Endothelial cell of umbilical vein (primary cell): ENCODE measurements at regions not wholly inside any gene's neighbourhood (a gene's known extent, or its start where the extent isn't known, plus 50 kb on each side); places are given as distances from the start of the nearest gene placed in this dataset.

ENCODE experiments used
- BruUV-seq: library from RNA; stranded (reverse); fragments of 400-500 nt; replicated peaks from 2 replicates; lab custom pipeline; 2021; lab: Mats Ljungman, UMichigan
- CTCF ChIA-PET: fragments of 300-600, 350-600 bp; sonication (Branson Sonifier 250); formaldehyde crosslinking; loops from one replicate; lab custom pipeline; 2021; ENCODE audit warnings: antibody characterized with exemption, inconsistent platforms; lab: Charles Lee
- POLR2A ChIA-PET: fragments of 300-600, 350-600 bp; sonication (Branson Sonifier 250); formaldehyde crosslinking; loops from one replicate; lab custom pipeline; 2021; ENCODE audit warnings: antibody characterized with exemption, inconsistent platforms; lab: Charles Lee
- DNase-seq: peaks from one replicate; pipeline ENCODE4 v3.0.0-alpha.2; 2011; ENCODE audit warnings: low read depth, low spot score
- FAIRE-seq: peaks from 2 replicates; lab custom pipeline; 2011; peaks lifted over from hg19 to GRCh38; lab: Jason Lieb, UNC
- H2AFZ ChIP-seq: 2 replicates; pipeline ENCODE4 v1.6.0; 2012; ENCODE audit warnings: low read depth, low read length, control low read depth, inconsistent platforms
- H3K27ac ChIP-seq: 2 replicates; pipeline ENCODE4 v1.5.1; 2011; ENCODE audit warnings: low read depth, mild to moderate bottlenecking, control low read depth, low read length, moderate library complexity; ENCODE audit not compliant: insufficient read depth
- H3K27me3 ChIP-seq, 2 experiments: 2 replicates each; pipeline versions ENCODE4 v1.6.0 to v1.6.1; 2011; ENCODE audit warnings: low read length in 2 of 2, mixed read lengths in 1 of 2; ENCODE audit not compliant: control insufficient read depth in 2 of 2, insufficient read depth in 2 of 2
- H3K36me3 ChIP-seq, 2 experiments: 2 replicates in 1 of 2; 3 replicates in 1 of 2; pipeline ENCODE4 v1.5.1; 2011; ENCODE audit warnings: low read length in 2 of 2, mild to moderate bottlenecking in 1 of 2, moderate library complexity in 1 of 2; ENCODE audit not compliant: control insufficient read depth in 2 of 2, insufficient read depth in 2 of 2; ENCODE audit errors: extremely low read depth in 1 of 2
- H3K4me1 ChIP-seq: 3 replicates; pipeline ENCODE4 v1.5.1; 2011; ENCODE audit warnings: mild to moderate bottlenecking, low read length; ENCODE audit not compliant: control insufficient read depth, insufficient read depth; ENCODE audit errors: extremely low read depth
- H3K4me2 ChIP-seq: 2 replicates; pipeline ENCODE4 v1.6.1; 2011; ENCODE audit warnings: low read length, control low read depth, mixed read lengths; ENCODE audit not compliant: insufficient read depth
- H3K4me3 ChIP-seq, 3 experiments: fragments of 200-600 bp in 1 of 3; sonication (generic), shearing (Covaris generic) in 1 of 3; replicated peaks in 1 of 3; 2 replicates each; pipeline ENCODE4 v1.5.1; 2011 to 2016; ENCODE audit warnings: control low read depth in 3 of 3, low read length in 3 of 3, mild to moderate bottlenecking in 2 of 3, inconsistent platforms in 1 of 3, low read depth in 1 of 3, moderate library complexity in 1 of 3; ENCODE audit not compliant: insufficient read depth in 1 of 3
- H3K79me2 ChIP-seq: 2 replicates; pipeline ENCODE4 v1.6.0; 2012; ENCODE audit warnings: low read length, inconsistent platforms; ENCODE audit not compliant: control insufficient read depth, insufficient read depth
- H3K9ac ChIP-seq: replicated peaks from 2 replicates; pipeline ENCODE3; 2011; ENCODE audit warnings: low read length, control low read depth; ENCODE audit not compliant: insufficient read depth; ENCODE audit errors: extremely low read depth
- H3K9me1 ChIP-seq: replicated peaks from 3 replicates; pipeline ENCODE4 v1.6.0; 2011; ENCODE audit warnings: mild to moderate bottlenecking, low read length; ENCODE audit not compliant: control insufficient read depth, insufficient read depth; ENCODE audit errors: extremely low read depth
- H3K9me3 ChIP-seq: replicated peaks from 2 replicates; pipeline ENCODE4 v1.5.1; 2012; ENCODE audit warnings: low read length, inconsistent platforms; ENCODE audit not compliant: control insufficient read depth, insufficient read depth
- H4K20me1 ChIP-seq: replicated peaks from 2 replicates; pipeline ENCODE3; 2011; ENCODE audit warnings: mild to moderate bottlenecking, low read length; ENCODE audit not compliant: control insufficient read depth, insufficient read depth; ENCODE audit errors: extremely low read depth
- CTCF ChIP-seq, 2 donors: IDR thresholded peaks; 1 replicate in 1 of 2; 2 replicates in 1 of 2; pipeline ENCODE4 v1.5.1; 2011; ENCODE audit warnings: low read length in 2 of 2, mild to moderate bottlenecking in 2 of 2, moderate library complexity in 2 of 2, control low read depth in 1 of 2, inconsistent platforms in 1 of 2, low read depth in 1 of 2; ENCODE audit not compliant: insufficient read depth in 1 of 2; ENCODE audit errors: extremely low read depth in 1 of 2
- EZH2 ChIP-seq: IDR thresholded peaks from 2 replicates; pipeline ENCODE4 v1.6.1; 2012; ENCODE audit warnings: borderline replicate concordance, low read depth, mild to moderate bottlenecking, moderate library complexity, low read length, inconsistent platforms; ENCODE audit not compliant: severe bottlenecking
- FOS ChIP-seq: IDR thresholded peaks from 2 replicates; pipeline ENCODE4 v1.6.1; 2011; ENCODE audit warnings: mild to moderate bottlenecking, low read length, moderate library complexity, borderline replicate concordance; ENCODE audit not compliant: insufficient read depth
- GATA2 ChIP-seq: IDR thresholded peaks from 2 replicates; pipeline ENCODE4 v1.7.0; 2011; ENCODE audit warnings: low read depth, mild to moderate bottlenecking, moderate library complexity, mixed read lengths, low read length; ENCODE audit not compliant: insufficient read length, insufficient read depth
- JUN ChIP-seq: IDR thresholded peaks from 2 replicates; pipeline ENCODE4 v1.6.1; 2011; ENCODE audit warnings: borderline replicate concordance, low read depth; ENCODE audit not compliant: insufficient read length, insufficient read depth
- MAX ChIP-seq: IDR thresholded peaks from 2 replicates; pipeline ENCODE4 v1.6.1; 2011; ENCODE audit not compliant: insufficient read depth, insufficient read length
- MYC ChIP-seq: IDR thresholded peaks from one replicate; pipeline ENCODE4 v1.6.1; 2011; ENCODE audit warnings: mild to moderate bottlenecking, low read depth, low read length
- POLR2A ChIP-seq: IDR thresholded peaks from 2 replicates; pipeline ENCODE4 v1.6.1; 2012; ENCODE audit warnings: low read depth, mild to moderate bottlenecking, control low read depth, low read length
- POLR2AphosphoS5 ChIP-seq: IDR thresholded peaks from 2 replicates; pipeline ENCODE4 v1.6.1; 2012; ENCODE audit warnings: low read depth, mild to moderate bottlenecking, control low read depth, low read length, moderate library complexity; ENCODE audit not compliant: insufficient read depth
- dilution Hi-C: fragments of 300-500 bp; cut with MboI; formaldehyde crosslinking; loops from one replicate; pipeline ENCODE4 v1.15.0; 2019; ENCODE audit warnings: low sequenced_read_pairs; ENCODE audit not compliant: extremely low pct_ligation_motif_present
- intact Hi-C: fragments of 100-400 bp; cut with micrococcal nuclease; formaldehyde crosslinking; loops from one replicate; pipeline ENCODE4 v1.10.0; 2022

- ChIA-PET CTCF (interaction anchor here (1.0 kb wide), 1 partner anchor 16 kb away, joined by 3 read pairs; no protein-coding TSS in a partner anchor), POLR2A (no interaction called here)
- no peaks in the 10 kb centered on the region for H3K4me1 ChIP-seq
- H3K9ac ChIP-seq: no peak overlapping the region
- no peaks in the 10 kb centered on the region for H3K79me2 ChIP-seq
- BruUV-seq: no TSS peak
- DNase-seq: no peak
- intact Hi-C loops: no loop called here
- H3K27ac ChIP-seq: no peak overlapping the region
- TF ChIP-seq POLR2AphosphoS5: no peak
- no peak for TF ChIP-seq JUN
- no peak for TF ChIP-seq FOS
- no peak for TF ChIP-seq CTCF (IDR thresholded peaks at IDR 0.05; ENCODE audit: extremely low read depth in 1 of 2, insufficient read depth in 1 of 2, low read depth in 1 of 2, low read length in 2 of 2)
- TF ChIP-seq MAX: no peak
- no peak for TF ChIP-seq EZH2
- no peak overlapping the region for H3K4me2 ChIP-seq
- H3K9me1 ChIP-seq: no peaks in the 10 kb centered on the region
- no peaks in the 10 kb centered on the region for H3K9me3 ChIP-seq
- no peak overlapping the region for H3K4me3 ChIP-seq
- dilution Hi-C loops: no loop called here
- no peaks in the 10 kb centered on the region for H3K36me3 ChIP-seq
- FAIRE-seq: no peak
- no peaks in the 10 kb centered on the region for H3K27me3 ChIP-seq
- H4K20me1 ChIP-seq: no peaks in the 10 kb centered on the region
- no peak overlapping the region for H2AFZ ChIP-seq
Observed at GRCh38 chr4:166301266-166301665, 428.2 kb downstream of the TLL1 start.

- Histone ChIP-seq H2AFZ (no peak overlapping the region), H3K27me3 (peaks cover 0 to 2% of the 10 kb centered on the region in 2 experiments), H3K79me2 (no peaks in the 10 kb centered on the region), H3K4me2 (no peak overlapping the region), H3K4me3 (no peak overlapping the region), H3K9ac (no peak overlapping the region), H3K9me1 (no peaks in the 10 kb centered on the region), H3K4me1 (no peaks in the 10 kb centered on the region), H3K27ac (no peak overlapping the region), H3K9me3 (no peaks in the 10 kb centered on the region), H3K36me3 (no peaks in the 10 kb centered on the region), H4K20me1 (no peaks in the 10 kb centered on the region)
- dilution Hi-C loops: no loop called here
- DNase-seq: no peak
- TF ChIP-seq EZH2 (no peak), FOS (no peak), MYC (no peak), GATA2 (no peak), POLR2AphosphoS5 (no peak), MAX (no peak), POLR2A (no peak), JUN (no peak), CTCF (IDR thresholded peaks at IDR 0.05; ENCODE audit: extremely low read depth in 1 of 2, insufficient read depth in 1 of 2, low read depth in 1 of 2, low read length in 2 of 2) (no peak)
- intact Hi-C loops: no loop called here
- CTCF ChIA-PET: interaction anchor here (0.6 kb wide), 1 partner anchor 288 kb away, joined by 3 read pairs; no protein-coding TSS in a partner anchor
- POLR2A ChIA-PET: no interaction called here
- no TSS peak for BruUV-seq
- no peak for FAIRE-seq
Observed at GRCh38 chr4:166308647-166309046, 435.6 kb downstream of the TLL1 start.
